Activated CD8-positive, alpha-beta memory T cell treated with anti-CD3 and anti-CD28 coated beads, Interleukin-2, amount 50 U/mL, for 24 hours (primary cell): ENCODE measurements at regions not wholly inside any gene's neighbourhood (a gene's known extent, or its start where the extent isn't known, plus 50 kb on each side); places are given as distances from the start of the nearest gene placed in this dataset.

Experiments used
- DNase-seq: peaks from one replicate; pipeline ENCODE4 v3.0.0-alpha.2; 2020; ENCODE audit errors: extremely low read depth

DNA sequence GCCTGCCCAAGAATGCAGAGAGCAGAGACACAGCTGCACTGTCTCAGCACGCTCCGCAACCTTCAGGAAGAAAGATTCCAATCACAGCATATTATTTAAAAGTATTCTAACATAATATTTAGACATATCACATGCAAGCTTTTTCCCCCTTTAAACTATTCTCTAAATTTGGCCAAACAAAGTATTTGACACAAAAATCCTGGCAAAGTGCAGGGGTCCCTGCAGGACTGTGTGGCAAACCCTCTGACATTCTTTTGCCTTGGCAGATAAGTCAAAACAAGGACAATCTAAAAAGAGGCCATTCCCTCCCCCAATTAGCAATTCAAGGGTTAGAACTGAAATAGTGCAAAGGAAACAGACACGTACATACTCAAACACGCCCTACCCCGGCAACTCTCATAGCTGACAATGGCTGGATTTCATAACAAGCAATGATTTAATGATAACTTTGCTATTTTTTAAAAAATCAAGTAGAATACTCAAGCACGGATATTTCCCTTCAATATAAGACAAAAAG is 225.3 kb downstream of the MRPL39 start:
- no peak for DNase-seq

DNA sequence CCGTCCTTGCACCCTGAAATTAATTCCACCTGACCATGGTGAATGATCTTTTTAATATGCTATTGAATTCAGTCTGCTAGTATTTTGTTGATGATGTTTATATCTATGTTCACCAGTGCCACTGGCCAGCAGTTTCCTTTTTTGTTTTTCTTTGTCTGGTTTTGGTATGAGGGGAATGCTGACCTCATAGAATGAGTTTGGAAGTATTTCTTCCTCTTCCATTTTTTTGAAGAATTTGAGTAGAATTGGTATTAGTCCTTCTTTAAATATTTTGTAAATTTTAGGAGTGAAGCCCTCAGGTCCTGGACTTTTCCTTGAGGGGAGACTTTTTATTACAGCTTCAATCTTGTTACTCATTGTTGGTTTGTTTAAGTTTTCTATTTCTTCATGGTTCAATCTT is 231.6 kb downstream of the MRPL39 start:
- no peak for DNase-seq

DNA sequence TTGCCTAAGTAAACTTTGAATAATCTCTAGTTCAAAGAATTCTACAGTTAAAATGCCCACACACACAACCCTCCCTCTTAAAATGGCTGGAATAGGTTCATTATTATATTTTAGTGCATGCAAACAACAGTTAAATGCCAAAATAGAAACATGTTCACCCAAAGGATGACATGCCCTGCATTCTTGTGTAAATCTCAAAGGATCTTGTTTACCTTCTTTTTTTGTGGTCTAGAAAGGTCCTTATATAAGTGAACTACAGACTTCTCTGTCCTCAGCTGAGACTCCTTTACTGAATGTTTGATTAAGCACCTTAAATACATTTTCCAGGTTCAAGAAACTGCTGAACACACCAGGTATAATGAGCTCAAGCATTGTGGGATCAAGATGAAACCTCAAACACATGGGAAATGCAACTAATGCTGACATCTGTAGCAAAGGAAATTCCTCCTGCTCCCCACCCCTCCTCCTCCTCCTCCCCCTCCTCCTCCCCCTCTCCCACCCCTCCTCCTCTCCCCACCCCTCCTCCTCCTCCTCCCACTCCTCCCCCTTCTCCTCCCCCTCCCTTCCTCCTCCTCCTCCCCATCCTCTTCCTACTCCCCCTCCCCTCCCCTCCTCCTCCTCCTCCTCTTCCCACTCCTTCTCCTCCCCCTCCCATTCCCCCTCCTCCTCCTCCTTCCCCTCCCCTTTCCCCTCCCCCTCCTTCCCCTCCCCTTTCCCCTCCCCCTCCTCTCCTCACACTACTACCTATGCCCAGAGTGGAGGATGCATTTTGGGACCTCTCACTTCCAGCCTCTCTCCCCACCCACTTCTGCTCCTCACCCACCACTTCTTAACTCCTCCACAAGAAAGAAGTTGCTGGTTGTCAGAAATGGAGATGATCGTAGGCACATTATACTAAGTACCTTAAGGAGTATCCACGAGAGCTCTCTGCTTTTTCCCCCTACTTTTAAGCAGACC is 233.9 kb downstream of the MRPL39 start:
- DNase-seq = no peak

DNA sequence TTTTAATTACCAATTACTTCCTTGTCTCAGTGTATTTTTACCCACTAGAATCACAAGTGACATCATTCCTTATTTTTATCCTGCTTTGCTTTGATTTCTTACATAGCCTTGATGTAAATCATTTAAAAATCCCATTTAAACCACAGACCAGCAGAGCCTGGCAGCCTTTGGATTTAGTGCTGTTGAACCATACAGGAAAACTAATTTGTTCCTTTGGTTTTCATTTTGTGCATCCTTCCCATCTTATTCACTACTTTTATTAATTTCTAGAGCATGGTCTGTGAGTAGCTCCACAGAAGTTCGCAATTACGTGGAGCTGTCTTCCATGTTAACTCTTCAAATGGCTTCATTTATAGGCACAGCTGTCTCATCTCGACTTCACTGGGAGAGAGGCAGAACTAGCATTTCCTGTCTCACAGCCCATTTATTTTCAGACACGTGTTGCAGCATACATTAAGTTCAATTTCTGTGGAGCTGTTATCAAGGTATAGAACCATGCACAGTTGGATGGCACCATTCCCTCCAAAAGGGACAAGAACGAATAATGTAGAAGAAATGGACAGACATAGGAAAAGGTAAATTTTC is 235.3 kb downstream of the MRPL39 start:
- DNase-seq = no peak

DNA sequence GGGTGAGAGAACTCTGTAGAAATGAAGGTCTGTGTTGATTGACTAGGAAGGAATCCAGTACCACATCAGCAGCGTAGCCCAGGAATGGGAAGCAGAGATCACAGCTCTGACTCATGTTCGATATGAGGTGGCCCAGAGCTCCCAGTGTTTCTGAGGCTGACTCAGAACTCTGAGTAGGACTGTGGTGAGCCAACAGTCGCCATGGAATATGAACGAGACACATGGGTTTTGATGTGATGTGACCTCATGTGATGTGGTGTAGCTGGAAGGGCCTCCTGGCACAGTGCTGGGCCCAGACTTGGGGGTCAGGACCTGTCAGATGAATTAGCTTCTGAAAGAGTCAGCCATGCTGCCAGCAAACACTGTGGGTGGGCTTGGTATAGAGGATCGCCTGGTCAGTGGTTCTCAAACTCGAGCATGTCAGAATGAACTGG is 237.0 kb downstream of the MRPL39 start:
- DNase-seq = no peak

DNA sequence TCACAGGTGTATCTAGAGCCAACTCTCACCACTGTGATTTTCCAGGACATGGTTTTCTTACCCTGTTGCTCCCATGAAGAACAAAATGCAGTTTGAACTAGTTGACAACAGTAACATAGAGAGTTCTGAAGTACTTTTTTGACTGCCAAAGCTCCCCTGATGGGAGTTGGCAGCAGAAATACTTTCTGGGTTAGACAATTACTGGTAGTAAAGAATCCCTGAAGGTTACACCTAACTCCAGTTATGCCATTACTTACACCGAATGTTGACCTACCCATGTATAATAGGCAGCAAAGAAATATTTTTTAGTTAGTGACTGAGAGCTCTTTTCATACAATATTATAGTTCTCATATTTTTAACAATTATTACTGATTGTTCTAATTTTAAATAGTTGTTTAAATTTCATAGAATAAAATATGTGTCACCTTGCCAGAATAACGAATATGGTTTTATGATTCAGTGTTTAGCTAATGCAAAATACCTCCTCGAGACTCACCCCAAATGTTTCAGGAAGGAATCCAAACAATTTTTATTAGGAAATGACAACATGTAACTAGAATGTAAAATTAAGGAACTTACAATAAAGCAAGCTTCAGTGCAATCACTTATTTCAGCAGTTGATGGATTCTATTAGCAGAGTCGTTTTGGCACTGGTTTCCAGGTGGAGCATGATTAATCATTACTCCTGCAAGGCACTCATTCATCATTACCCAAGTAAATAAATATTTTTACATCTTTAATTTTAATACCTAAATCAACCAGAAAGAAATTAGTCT is 237.6 kb downstream of the MRPL39 start:
- no peak for DNase-seq

DNA sequence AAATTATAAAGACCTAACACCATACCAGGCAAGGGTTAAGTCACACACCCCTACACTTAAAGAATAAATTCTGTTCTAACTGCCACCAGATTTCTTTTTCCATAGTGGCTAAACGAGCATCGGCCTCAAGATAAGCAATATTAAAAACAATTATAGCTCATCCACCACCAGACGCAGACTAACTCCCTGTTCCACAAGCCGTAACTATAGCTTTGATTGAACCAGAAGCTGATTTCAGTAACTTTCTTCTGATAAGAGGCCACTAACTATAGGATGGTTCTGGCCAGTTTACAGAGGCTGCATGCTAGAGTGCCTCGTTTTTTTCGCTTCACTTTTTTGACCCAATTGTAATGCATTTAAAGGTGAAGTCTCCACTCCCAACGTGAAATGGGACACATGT is 238.8 kb downstream of the MRPL39 start:
- no peak for DNase-seq

DNA sequence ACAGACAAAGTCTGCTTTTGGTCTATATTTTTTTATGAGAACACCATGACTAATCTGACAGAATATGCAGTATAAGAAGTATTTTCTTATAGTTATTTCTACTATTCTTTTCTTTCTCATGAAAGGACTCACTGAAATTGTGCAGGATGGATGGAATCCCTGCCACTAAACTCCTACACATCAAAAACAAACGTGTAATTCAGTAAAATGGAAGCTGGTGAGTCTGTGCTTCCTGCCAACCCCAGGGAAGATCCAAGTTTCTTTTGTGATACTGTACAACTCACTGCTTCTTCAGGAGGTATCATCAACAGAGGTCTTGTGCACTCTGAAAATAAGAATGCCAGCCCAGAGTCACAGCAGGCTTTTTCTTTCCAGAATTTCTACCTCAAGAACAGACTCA is 241.2 kb downstream of the MRPL39 start:
- no peak for DNase-seq

DNA sequence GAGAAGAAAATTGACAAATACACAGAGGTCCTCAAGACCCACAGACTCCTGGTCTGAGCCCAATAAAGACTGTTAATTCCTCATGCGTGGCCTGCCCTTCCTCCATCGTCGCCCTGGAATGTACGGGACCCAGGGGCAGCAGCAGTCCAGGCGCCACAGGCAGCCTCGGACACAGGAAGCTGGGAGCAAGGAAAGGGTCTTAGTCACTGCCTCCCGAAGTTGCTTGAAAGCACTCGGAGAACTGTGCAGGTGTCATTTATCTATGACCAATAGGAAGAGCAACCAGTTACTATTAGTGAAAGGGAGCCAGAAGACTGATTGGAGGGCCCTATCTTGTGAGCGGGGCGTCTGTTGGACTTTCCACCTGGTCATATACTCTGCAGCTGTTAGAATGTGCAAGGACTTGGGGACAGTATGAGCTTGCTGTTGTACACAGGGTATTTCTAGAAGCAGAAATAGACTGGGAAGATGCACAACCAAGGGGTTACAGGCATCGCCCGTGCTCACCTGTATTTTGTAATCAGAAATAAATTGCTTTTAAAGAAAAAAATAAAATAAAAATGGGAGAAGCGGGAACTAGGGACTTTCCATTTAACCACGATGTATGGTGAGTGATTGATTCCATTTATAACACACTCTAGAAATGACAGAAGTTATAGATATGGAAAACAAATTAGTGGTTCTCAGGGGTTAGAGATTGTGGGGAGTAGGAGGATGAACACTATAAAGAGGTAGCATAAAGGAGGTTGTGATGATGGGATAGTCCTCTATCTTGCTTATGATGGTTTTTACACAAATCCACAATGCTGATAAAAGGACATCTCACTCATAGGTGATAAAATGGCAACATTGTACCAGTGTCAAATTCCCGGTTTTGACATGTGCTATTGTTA is 244.7 kb downstream of the MRPL39 start:
- DNase-seq = no peak

DNA sequence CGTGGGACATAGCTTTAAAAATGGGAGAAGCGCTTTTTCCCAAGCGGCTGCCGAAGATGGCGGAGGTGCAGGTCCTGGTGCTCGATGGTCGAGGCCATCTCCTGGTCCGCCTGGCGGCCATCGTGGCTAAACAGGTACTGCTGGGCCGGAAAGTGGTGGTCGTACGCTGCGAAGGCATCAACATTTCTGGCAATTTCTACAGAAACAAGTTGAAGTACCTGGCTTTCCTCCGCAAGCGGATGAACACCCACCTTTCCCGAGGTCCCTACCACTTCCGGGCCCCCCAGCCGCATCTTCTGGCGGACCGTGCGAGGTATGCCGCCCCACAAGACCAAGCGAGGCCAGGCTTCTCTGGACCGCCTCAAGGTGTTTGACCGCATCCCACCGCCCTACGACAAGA is 245.5 kb downstream of the MRPL39 start:
- no peak for DNase-seq

DNA sequence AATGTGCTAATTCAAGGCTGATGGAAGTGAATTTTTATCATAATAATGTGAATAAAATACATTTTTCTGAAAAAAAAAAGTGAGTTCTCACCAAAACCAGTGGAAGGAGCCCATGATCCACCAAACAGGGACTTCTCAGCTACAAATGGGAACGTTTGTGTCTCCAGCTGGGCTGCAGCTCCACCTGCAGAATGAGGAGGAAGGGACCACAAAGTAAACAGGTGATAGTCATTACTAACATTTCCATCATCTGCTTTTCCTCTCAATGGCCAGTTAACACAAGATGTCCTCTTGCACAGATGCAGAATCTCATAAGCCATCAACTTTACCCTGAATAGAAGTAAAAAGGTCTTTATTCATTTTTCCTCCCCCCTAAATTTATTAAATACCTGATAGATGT is 246.2 kb downstream of the MRPL39 start:
- no peak for DNase-seq

DNA sequence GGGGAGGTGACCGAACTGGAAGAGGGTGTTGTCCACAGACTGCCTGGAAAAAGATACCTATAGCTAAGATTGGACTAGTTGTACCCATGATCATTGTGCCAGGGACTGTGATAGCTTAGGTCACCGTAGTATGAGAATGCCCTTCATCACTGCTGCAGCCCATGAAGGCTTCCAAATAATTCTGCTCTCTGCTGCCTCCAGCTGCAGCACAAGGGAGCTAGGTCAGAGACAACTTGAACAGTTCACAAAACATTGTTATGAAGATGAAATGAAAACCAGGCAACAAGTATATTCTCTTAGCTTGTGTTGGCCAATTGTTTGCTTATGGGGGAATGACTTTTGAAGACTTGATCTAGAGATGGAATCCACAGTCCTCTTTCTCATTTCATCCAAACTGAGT is 246.7 kb downstream of the MRPL39 start:
- DNase-seq = no peak

DNA sequence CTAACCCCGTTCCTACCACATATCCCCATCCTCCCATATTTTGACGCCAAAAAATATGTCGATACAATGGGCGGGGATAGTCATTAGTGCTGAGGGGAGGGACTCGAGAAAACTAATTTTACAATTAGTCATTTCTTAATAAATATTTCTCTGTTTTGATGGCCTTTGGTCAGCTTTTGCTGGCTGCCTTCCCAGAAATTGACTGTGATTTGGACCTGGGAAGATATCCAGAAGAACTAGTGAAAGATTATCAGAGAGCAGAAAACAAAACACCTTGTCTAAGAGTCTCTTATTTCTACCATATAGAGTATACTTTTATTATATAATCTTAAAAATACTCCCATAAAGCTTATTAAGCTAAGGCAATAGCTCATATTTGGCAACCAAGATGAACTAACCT is 247.6 kb downstream of the MRPL39 start:
- no peak for DNase-seq

DNA sequence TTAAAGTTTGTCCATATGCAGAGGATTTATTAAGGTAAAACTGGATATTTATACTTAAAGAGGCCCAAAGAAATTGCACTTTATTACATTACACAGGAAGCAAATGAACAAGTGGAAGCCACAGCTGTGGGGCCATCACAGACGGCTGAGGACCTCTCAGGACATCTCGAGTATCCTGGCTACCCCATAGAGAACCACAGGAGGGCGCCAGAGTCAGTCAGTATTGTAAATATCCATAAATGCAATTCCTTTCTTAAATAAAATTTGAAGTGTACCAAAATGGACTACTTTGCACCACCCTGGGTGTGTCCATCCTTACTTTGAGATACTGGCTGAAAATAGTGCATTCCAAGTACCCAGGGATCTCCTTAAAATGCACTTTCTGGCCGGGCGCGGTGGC is 257.2 kb downstream of the MRPL39 start:
- DNase-seq = peak; percentile 10

DNA sequence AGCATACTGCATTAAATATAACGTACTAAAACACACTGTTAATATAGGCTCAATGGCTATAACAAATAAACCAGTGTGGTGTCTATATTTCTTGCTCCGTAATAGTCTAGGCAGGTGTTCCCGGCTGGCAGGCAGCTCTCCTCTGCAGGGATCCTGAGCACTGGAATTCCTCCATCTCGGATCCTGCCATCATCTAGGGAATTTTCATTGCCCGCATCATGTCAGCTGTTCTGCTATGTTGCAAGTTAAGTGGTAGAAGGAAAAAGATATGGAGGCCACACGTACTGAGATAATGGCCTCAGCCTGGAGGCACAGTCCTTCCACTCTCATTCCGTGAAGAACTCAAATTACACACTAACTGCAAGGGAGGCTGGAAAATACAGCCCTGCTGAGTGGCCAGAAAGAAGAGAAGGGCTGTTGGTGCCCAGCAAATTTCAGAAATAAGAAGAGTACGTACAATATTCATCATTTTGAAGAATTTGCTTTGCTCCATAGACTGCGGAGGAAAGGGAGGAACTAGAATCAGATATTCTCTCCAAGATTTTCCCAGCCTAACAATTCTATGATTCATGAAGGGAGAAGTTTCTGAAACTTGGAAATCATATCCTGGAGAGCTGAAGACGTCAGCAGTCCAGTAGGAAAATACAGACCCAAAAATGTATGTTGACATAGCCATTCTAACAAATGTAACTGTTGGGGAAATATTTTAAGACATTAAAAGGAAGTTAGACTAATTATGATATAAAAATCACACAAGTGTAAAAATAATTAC is 263.3 kb downstream of the MRPL39 start:
- DNase-seq = no peak

DNA sequence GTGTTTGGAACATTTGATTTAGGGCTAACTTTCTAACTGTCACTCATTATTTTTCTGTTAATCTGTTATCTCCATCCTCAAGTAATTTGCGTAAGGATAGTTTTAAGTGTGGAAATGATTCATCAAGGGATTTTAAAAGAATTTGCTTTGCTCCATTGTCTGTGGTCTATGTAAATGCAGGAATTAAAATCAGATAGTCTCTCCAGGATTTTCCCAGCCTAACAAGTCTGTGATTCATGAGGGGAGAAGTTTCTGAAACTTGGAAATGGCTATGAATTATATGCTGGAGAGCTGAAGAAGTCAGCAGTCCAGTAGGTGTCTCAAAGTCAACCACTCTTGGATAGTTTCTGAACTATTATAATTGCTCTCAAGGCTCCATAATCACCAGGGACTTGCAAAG is 264.5 kb downstream of the MRPL39 start:
- no peak for DNase-seq

DNA sequence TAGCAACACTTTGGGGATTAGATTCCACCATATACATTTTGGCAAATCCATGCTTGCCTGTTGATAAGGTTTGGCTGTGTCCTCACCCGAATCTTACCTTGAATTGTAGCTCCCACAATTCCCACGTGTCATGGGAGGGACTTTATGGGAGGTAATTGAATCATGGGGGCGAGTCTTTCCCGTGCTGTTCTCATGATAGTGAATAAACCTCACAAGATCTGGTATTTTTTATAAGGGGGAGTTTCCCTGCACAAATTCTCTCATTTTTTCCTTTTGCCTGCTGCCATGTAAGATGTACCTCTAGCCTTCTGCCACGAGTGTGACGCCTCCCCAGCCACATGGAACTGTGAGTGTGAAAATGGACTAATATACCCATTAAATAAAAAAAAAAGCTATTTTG is 265.3 kb downstream of the MRPL39 start:
- DNase-seq = no peak

DNA sequence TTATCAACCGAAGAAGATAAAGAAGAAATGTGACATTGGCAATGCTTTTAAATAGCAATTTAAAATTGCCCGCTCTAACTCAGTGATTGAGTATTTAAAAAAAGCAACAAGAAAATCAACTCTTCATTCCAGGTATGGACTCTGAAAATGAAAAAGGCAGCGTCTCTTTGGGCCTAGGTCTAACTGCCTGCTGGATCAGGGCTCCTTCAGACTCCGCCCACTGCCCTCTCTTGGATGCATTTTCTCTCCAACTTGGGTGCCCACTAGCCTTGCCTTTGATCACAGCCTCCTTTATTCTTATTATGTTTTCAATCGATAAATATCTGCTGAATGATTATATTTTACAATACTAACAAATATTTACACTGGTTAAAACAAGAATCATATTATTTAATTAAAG is 268.9 kb downstream of the MRPL39 start:
- DNase-seq = no peak

DNA sequence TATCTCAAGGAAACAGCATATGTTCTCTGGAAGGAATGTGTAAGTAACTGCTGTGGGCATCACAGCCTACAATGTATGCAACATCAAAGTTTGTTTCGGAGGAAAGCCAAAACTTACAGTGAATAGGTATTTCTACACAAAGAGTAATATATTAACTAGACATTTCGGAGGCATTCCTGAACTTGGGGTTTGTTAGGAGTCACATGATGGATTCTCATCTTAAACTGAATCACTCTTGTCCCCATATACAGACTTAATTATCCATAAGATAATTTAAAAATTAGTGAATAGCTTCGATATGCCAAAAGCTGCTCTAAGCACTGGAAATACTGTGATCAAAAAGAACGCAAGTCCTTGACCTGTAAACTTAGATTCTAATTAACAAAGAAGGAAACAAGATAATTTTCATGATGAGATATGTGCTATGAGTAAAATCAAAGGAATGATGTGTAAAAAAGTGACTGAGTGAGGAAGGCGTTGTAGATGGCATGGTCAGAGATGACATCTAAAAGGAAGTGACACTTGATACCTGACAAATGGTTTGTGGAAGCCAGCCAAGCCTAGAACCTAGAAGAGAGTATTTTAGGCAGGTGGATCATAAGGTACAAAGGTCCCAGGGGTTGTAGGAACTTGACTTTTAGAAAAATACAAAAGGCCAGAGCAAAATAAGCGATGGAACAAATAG is 273.1 kb downstream of the MRPL39 start:
- DNase-seq = no peak

DNA sequence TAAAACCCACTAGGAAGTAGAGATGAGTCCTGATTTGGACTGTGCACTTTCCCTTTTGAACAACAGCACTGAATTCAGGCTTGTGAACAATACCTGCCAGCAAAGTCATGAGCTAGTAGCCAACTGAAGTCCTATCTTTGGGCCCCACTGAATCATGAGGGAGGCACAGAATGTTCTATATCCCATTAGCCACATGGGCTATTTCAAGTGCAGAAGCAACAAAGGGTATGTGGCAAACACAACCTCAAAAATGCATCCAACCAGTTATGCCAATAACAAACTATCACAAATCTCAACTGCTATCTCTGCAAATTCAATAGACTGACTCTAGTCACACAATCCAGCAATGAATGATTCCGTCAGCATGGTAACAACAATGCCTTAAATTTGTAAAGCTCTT is 276.0 kb downstream of the MRPL39 start:
- DNase-seq = no peak
